ENCODE measurements at regions not wholly inside any gene's neighbourhood (a gene's known extent, or its start where the extent isn't known, plus 50 kb on each side); places are given as distances from the start of the nearest gene placed in this dataset.

DNA sequence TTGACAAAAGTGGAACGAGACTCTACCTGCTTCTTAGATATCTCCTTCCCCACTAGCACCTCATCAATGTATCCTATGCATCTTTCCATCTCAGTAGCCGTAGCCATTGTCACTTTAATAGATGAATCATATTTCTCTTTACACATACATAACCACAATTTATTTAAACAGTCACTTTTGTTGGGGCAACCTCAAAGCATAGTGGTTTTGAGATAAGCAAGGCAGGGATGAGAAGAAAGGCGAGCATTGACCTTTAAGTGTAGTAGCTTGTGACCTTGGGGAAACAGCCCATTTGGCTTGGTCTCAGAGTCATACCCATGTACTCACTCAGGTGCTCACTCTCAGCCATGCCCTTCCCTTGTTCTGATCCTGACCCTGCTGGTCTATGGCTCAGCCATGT, 260.1 kb downstream of the C1orf94 start:
- TF ChIP-seq CTCF (IDR thresholded peaks at IDR 0.05; ENCODE audit: borderline replicate concordance, extremely low read depth, low read length, poor library complexity, severe bottlenecking) (no peak), EZH2 (IDR thresholded peaks at IDR 0.05; ENCODE audit: borderline replicate concordance, low read depth, low read length, severe bottlenecking) (no peak)

All from DND-41 (cell line).